NT2/D1 (cell line): ENCODE measurements at regions not wholly inside any gene's neighbourhood (a gene's known extent, or its start where the extent isn't known, plus 50 kb on each side); places are given as distances from the start of the nearest gene placed in this dataset.

Experiments used
- DNase-seq: peaks from one replicate; pipeline ENCODE4 v3.0.0-alpha.2; 2011; ENCODE audit warnings: low read depth, low spot score
- H3K27me3 ChIP-seq: 2 replicates; pipeline ENCODE4 v1.6.0; 2011; ENCODE audit warnings: mild to moderate bottlenecking; ENCODE audit not compliant: insufficient read length, insufficient read depth
- H3K36me3 ChIP-seq: 2 replicates; pipeline ENCODE4 v1.6.1; 2011; ENCODE audit warnings: mild to moderate bottlenecking, low read length, mixed read lengths; ENCODE audit not compliant: insufficient read depth, insufficient read length
- H3K4me1 ChIP-seq: 2 replicates; pipeline ENCODE4 v1.5.1; 2011; ENCODE audit not compliant: insufficient read depth, insufficient read length
- H3K4me3 ChIP-seq: 2 replicates; pipeline ENCODE4 v1.5.1; 2011; ENCODE audit warnings: low read depth; ENCODE audit not compliant: insufficient read length
- H3K9ac ChIP-seq: 2 replicates; pipeline ENCODE4 v1.6.0; 2011; ENCODE audit warnings: low read depth; ENCODE audit not compliant: insufficient read length
- H3K9me3 ChIP-seq: 2 replicates; pipeline ENCODE4 v1.5.1; 2011; ENCODE audit warnings: mild to moderate bottlenecking, low read length; ENCODE audit not compliant: insufficient read depth
- SUZ12 ChIP-seq: IDR thresholded peaks from 2 replicates; pipeline ENCODE4 v1.6.1; 2011; ENCODE audit not compliant: insufficient read length, insufficient read depth; ENCODE audit errors: extremely low read depth
- YY1 ChIP-seq: IDR thresholded peaks from 2 replicates; pipeline ENCODE4 v1.6.1; 2011; ENCODE audit not compliant: insufficient read length, insufficient read depth
- ZNF274 ChIP-seq: IDR thresholded peaks from 2 replicates; pipeline ENCODE4 v1.6.1; 2011; ENCODE audit warnings: mild to moderate bottlenecking, low read depth, low read length

DNA sequence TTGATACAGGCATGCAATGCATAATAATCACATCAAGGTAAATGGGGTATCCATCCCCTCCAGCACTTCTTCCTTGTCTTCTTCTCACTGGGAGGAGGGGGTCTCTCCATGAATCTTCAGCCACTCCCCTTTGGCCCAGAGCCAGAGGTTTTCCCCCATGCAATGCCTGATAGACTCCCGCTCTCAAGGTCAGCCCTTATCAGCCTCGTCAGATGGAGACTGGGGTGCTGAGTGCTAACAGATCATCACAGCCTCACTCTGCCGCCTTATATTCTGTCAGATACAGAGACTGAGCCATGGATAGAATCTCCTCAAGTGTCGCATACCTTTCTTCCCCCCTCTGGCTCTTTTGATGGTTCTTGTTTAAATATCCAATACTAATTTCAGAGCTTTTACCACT is 503.1 kb downstream of the AACS start:
- TF ChIP-seq ZNF274 (no peak), YY1 (no peak), SUZ12 (no peak)
- Histone ChIP-seq H3K4me1 (no peaks in the 10 kb centered on the region), H3K27me3 (no peaks in the 10 kb centered on the region), H3K9me3 (no peaks in the 10 kb centered on the region), H3K9ac (no peak overlapping the region), H3K36me3 (no peaks in the 10 kb centered on the region), H3K4me3 (no peak overlapping the region)
- no peak for DNase-seq

DNA sequence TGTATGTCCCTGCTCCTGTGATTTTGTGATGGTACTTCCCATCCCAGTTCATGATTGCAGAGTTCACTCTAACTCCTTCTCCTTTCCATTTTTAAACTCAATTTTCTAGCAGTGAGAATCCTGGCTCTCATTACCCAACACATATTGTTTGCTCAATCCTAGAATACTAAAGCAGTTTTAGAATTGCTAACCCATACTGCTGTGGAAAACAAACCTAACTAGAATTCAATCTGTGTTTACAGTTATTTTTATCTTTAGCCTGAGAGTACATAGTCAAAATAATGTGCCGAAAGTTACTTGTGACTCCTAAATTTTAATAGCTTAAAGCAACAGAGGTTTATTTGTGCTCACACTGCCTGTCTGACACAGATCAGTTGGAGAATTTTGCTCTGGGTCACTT is 508.0 kb downstream of the AACS start:
- Histone ChIP-seq H3K4me1 (no peaks in the 10 kb centered on the region), H3K36me3 (no peaks in the 10 kb centered on the region), H3K9ac (no peak overlapping the region), H3K27me3 (no peaks in the 10 kb centered on the region), H3K9me3 (peaks cover 4% of the 10 kb centered on the region), H3K4me3 (no peak overlapping the region)
- no peak for TF ChIP-seq SUZ12
- TF ChIP-seq YY1, result no peak
- TF ChIP-seq ZNF274, result no peak
- DNase-seq, result no peak

DNA sequence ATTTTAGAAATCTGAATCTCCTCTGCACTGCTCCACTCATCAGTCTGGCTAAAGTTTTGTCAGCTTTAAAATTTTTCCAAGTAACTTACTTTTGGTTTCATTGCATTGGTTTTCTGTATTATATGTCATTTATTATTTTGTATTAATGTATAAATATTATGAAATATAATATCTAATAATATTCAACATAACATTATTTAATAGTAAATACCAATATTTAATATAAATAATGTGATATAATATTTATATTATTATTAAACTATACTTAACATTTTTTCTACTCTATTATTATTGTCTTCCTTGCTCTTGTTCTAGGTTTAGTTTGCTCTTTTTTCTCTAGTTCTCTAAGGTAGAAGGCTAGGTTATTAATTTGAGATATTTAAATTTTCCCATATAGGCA is 512.1 kb downstream of the AACS start:
- DNase-seq, result no peak
- H3K4me1 ChIP-seq, result no peaks in the 10 kb centered on the region
- peaks cover 12% of the 10 kb centered on the region for H3K9me3 ChIP-seq
- no peak overlapping the region for H3K9ac ChIP-seq
- no peaks in the 10 kb centered on the region for H3K27me3 ChIP-seq
- TF ChIP-seq YY1, result no peak
- no peak for TF ChIP-seq SUZ12
- no peak for TF ChIP-seq ZNF274
- no peak overlapping the region for H3K4me3 ChIP-seq
- no peaks in the 10 kb centered on the region for H3K36me3 ChIP-seq

DNA sequence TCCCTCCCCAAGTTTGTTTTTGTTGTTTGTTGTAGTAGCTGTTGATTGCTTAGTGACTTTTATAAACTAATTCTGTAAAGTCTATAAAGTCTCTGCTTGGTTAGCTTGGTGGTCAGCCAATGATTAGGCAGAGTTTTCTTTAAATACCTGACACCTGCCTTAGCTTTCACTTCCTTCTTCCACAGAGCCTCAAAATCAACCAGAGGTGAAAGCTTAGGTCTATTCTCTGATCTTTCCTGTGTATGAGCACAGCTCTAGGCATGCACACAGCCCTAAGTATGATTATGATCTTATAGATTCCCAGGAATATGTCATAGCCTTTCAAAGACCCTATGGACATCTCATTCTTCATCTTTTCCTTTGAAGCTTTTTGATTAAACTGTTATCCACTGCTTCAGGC is 514.7 kb downstream of the AACS start:
- H3K4me1 ChIP-seq, result no peaks in the 10 kb centered on the region
- H3K27me3 ChIP-seq, result no peaks in the 10 kb centered on the region
- no peak overlapping the region for H3K9ac ChIP-seq
- H3K36me3 ChIP-seq, result no peaks in the 10 kb centered on the region
- no peak overlapping the region for H3K4me3 ChIP-seq
- TF ChIP-seq YY1 (no peak), SUZ12 (no peak), ZNF274 (no peak)
- DNase-seq, result no peak
- H3K9me3 ChIP-seq, result peaks cover 12% of the 10 kb centered on the region

DNA sequence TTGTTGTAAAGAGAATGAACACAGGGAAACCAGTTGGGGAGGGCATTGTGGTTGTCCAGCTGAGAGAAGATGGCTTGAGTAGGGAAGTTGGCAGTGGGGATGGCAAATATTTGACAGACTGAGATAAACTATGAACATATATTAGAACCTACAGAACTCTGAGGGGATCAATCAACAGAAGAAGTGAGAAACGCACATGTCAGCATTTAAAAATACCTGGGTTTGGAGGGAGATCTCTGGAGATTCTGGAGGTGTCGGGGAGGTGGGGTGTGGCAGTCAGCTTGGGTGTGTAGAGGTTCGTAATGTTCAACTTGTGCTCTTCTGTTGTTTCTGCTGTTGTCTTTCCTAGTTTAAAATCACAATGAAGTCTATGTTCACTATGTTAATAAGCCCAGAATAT is 517.8 kb downstream of the AACS start:
- no peak for DNase-seq
- H3K27me3 ChIP-seq, result no peaks in the 10 kb centered on the region
- no peak overlapping the region for H3K9ac ChIP-seq
- TF ChIP-seq YY1 (no peak), ZNF274 (no peak), SUZ12 (no peak)
- no peak overlapping the region for H3K4me3 ChIP-seq
- no peaks in the 10 kb centered on the region for H3K36me3 ChIP-seq
- no peaks in the 10 kb centered on the region for H3K4me1 ChIP-seq
- peaks cover 10% of the 10 kb centered on the region for H3K9me3 ChIP-seq

DNA sequence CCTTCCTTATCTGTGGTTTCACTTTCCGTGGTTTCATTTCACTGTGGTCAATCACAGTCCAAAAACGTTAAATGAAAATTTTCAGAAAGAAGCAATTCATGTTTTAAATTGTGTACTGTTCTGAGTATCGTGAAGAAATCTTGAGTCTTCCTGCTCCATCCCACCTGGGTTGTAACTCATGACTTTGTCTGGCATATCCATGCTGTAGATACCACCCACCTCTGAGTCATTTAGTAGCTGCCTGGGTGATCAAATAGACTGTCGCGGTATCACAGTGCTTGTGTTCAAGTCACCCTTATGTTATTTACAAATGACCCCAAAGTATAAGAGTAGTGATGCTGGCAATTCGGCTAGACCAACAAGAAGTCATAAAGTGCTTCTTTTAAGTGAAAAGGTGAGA is 521.2 kb downstream of the AACS start:
- H3K36me3 ChIP-seq, result no peaks in the 10 kb centered on the region
- TF ChIP-seq SUZ12 (no peak), YY1 (no peak), ZNF274 (no peak)
- no peaks in the 10 kb centered on the region for H3K4me1 ChIP-seq
- no peak for DNase-seq
- H3K9ac ChIP-seq, result no peak overlapping the region
- no peak overlapping the region for H3K4me3 ChIP-seq
- no peaks in the 10 kb centered on the region for H3K27me3 ChIP-seq
- H3K9me3 ChIP-seq, result no peaks in the 10 kb centered on the region

DNA sequence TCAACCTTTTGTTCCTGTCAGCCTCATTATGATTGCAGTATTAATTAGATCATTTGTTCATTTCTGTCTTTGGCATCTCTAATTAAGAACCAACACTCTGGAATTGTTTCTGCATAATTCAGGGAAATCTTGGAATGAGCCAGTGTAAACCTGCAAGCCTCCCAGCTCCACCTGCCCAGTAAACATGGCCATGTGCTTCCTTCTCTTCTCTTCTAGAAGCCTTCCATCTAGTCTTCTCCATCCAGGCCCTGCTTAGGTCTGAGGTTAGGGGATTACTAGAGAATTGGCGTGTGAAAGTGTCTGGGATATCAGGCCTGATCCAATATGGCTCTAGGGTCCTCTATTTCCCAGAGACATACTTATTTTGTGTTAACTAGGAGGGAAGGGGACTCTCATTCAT is 528.0 kb downstream of the AACS start:
- no peaks in the 10 kb centered on the region for H3K9me3 ChIP-seq
- no peak for DNase-seq
- TF ChIP-seq YY1, result no peak
- no peak for TF ChIP-seq ZNF274
- TF ChIP-seq SUZ12, result no peak
- H3K4me1 ChIP-seq, result no peaks in the 10 kb centered on the region
- H3K36me3 ChIP-seq, result no peaks in the 10 kb centered on the region
- no peaks in the 10 kb centered on the region for H3K27me3 ChIP-seq
- H3K9ac ChIP-seq, result no peak overlapping the region
- no peak overlapping the region for H3K4me3 ChIP-seq

DNA sequence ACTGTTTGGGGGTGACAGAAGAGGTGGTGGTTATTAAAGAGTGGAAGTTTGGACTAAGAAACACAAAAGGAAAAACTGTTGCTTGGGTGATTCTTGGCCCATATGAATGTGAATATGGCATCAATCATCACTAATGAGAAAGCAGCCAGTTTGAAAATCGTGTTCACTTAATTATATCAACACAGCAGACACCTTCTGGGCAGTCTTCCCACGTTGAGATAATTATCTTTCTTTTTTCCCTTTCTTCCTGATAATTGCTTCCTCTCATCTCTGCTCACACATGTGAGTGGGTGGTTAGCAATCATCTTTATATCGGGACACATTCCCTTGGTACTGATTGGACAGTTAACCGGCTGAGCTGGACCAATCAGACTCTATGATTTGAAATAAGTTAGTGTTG is 539.7 kb downstream of the AACS start:
- TF ChIP-seq SUZ12 (no peak), YY1 (no peak), ZNF274 (no peak)
- H3K9ac ChIP-seq, result no peak overlapping the region
- H3K4me1 ChIP-seq, result no peaks in the 10 kb centered on the region
- H3K27me3 ChIP-seq, result no peaks in the 10 kb centered on the region
- no peak for DNase-seq
- H3K36me3 ChIP-seq, result no peaks in the 10 kb centered on the region
- no peaks in the 10 kb centered on the region for H3K9me3 ChIP-seq
- H3K4me3 ChIP-seq, result no peak overlapping the region
